Choroid plexus epithelial cell (primary cell): ENCODE measurements at regions not wholly inside any gene's neighbourhood (a gene's known extent, or its start where the extent isn't known, plus 50 kb on each side); places are given as distances from the start of the nearest gene placed in this dataset.
"Not testable (repeated sequence)": the region's sequence is repeated elsewhere in the genome, so short reads cannot be mapped to it uniquely, and the experiment has no call there.

Experiments used
- DNase-seq: peaks from one replicate; pipeline ENCODE4 v3.0.0-alpha.2; 2010; ENCODE audit warnings: low read depth
- H3K4me3 ChIP-seq: 2 replicates; pipeline ENCODE4 v1.5.1; 2011; ENCODE audit warnings: low read depth, mild to moderate bottlenecking, control low read depth, low read length, moderate library complexity
- TF ChIP-seq, protein P1 (sequence below): conservative IDR thresholded peaks from 2 replicates; pipeline ENCODE4 v1.5.1; 2011; ENCODE audit warnings: low read depth, mild to moderate bottlenecking, control low read depth, inconsistent platforms, low read length, moderate library complexity

DNA sequence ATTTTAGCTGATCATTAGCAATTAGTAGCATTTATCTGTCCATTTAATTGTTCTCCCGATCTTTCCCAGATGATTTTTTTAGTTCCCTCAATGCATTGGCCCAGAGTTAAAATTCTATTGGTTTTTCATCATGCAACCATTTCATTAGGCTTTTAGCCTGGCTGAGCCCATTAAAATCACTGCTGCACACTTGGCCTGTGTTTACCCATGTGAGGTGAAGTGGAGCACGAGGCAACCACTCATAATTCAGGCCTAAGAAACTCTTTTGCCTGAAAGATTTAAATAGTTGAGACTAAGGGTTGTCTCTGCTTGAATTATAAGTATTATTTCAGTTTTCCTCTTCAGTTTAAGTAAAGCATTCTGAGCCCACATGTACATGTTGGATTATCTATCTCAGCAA is 889.0 kb upstream of the ADGRL4 start:
- TF ChIP-seq, protein P1, sequence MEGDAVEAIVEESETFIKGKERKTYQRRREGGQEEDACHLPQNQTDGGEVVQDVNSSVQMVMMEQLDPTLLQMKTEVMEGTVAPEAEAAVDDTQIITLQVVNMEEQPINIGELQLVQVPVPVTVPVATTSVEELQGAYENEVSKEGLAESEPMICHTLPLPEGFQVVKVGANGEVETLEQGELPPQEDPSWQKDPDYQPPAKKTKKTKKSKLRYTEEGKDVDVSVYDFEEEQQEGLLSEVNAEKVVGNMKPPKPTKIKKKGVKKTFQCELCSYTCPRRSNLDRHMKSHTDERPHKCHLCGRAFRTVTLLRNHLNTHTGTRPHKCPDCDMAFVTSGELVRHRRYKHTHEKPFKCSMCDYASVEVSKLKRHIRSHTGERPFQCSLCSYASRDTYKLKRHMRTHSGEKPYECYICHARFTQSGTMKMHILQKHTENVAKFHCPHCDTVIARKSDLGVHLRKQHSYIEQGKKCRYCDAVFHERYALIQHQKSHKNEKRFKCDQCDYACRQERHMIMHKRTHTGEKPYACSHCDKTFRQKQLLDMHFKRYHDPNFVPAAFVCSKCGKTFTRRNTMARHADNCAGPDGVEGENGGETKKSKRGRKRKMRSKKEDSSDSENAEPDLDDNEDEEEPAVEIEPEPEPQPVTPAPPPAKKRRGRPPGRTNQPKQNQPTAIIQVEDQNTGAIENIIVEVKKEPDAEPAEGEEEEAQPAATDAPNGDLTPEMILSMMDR = no peak
- no peak for DNase-seq

DNA sequence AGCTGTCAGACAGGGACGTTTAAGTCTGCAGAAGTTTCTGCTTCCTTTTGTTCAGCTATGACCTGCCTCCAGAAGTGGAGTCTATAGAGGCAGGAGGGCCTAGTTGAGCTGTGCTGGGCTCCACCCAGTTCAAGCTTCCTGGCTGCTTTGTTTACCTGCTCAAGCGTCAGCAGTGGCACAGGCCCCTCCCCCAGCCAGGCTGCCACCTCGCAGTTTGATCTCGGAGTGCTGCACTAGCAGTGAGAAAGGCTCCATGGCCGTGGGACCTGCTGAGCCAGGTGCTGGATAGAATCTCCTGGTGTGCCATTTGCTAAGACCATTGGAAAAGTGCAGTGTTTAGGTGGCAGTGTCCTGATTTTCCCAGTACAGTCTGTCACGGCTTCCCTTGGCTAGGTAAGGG is 887.6 kb upstream of the ADGRL4 start:
- not testable (repeated sequence) for H3K4me3 ChIP-seq, DNase-seq

More for the DNA sequence above, 889.0 kb upstream of the ADGRL4 start:
- no peak overlapping the region for H3K4me3 ChIP-seq

DNA sequence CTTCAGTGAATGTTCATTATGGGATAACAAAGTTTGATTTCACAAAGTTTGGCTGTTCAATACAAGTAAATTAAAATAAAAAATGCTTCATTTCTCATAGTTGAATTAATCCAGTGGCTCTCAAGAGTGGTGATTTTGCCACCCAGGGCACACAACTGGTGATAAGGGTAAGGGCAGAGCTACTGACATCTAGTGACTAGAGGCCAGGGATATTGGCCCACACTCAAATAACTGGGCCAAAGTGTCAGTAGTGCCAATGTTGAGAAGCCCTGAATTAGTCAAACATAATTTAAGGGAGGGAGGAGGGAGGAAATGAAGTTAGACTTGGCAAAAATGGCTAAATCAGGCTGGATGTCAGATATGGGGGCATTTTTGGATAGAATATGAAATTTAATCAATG is 880.5 kb upstream of the ADGRL4 start:
- DNase-seq = no peak
- TF ChIP-seq, protein P1 = no peak
- no peak overlapping the region for H3K4me3 ChIP-seq

DNA sequence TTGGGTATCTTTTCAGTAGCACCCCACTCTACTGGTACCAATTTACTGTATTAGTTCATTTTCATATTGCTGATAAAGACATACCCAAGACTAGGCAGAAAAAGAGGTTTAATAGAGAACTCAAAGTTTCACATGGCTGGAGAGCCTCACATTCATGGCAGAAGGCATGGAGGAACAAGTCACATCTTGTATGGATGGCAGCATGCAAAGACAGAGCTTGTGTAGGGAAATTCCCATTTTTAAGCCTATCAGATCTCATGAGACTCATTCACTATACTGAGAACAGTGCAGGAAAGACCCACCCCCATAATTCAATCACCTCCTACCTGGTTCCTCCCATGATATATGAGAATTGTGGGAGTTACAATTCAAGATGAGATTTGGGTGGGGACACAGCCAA is 878.6 kb upstream of the ADGRL4 start:
- no peak overlapping the region for H3K4me3 ChIP-seq
- TF ChIP-seq, protein P1 = no peak
- no peak for DNase-seq

DNA sequence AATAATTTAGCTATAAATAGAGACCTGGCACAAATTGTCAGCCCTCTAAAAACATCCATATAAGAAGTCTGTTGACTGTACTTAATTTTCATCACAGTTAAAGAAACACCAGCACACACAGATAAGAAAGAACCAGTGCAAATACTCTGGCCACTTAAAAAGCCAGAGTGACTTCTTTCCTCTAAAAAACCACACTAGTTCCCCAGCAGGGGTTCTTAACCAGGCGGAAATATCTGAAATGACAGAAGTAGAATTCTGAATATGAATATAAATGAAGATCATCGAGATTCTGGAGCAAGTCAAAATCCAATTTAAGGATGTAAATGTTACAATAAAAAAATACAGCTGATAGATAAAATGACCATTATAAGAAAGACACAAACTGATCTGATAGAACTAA is 870.6 kb upstream of the ADGRL4 start:
- no peak overlapping the region for H3K4me3 ChIP-seq
- TF ChIP-seq, protein P1 = no peak
- peak; percentile 43 for DNase-seq

DNA sequence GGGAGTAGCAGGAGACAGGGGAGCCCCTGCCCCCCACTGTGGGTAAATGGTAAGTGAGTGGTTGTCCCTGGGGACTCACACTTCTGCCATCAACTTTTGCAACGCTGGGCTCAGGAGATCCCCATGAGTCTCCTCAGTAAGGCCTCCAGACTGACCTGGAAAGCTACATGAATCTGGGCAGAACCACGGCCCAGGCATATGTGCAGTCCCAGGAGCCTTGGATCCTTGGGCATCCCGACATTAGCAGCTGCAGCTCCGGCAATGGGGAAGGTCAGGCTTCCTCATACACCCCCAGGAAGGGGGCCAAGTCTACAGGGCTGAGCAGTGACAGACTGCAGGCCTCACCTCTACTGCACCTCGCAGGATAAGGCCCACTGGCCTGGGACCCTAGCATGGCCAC is 868.7 kb upstream of the ADGRL4 start:
- TF ChIP-seq, protein P1 = no peak
- no peak overlapping the region for H3K4me3 ChIP-seq
- DNase-seq = no peak

DNA sequence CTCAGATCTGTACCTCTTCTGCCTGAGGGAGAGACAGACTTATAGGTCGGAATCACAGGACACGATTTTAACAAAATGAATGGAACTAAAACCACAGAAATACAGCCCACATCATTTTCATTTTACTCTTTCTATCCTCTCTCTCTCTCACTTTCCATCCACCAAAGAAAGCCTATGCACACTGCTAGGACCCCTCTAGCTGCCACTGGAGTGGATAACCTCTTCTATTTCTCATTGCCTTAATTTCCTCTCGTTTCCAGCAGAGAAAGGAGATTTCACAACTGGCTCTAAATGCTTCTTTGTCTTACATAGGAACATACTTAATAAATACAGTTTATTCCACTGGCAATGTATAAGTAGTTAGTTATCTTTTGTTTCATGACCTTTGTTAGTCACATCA is 867.8 kb upstream of the ADGRL4 start:
- peak; percentile 12 for DNase-seq
- H3K4me3 ChIP-seq = no peak overlapping the region
- TF ChIP-seq, protein P1 = peak; percentile 25
